ENCODE measurements at regions not wholly inside any gene's neighbourhood (a gene's known extent, or its start where the extent isn't known, plus 50 kb on each side); places are given as distances from the start of the nearest gene placed in this dataset.

DNA sequence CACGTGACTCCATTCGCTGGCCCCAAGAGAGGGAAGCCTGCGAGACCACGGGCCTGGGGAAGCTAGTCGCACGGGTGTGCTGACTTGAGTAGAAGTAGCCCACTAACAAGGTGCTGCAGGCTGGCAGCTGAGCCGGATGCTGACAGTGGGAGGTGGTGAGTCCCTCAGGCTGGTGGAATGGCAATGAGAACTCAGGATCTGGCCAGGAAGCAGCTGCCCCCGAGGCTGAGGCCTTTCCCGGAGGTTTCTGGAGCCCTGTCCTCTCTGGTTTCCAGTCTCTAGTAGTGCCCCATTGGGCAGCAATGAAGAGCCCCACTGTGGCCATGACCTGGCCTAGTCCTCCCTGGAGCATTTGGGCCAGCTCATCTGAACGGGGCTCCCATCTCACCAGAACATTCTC is 366.7 kb upstream of the IRX4 start:
- no peaks in the 10 kb centered on the region for H3K27me3 ChIP-seq (ENCODE audit: insufficient read depth, low read length)
- H3K36me3 ChIP-seq (ENCODE audit: insufficient read depth, low read length) = no peaks in the 10 kb centered on the region
- H3K4me1 ChIP-seq (ENCODE audit: insufficient read depth, low read length) = no peaks in the 10 kb centered on the region
- H3K27ac Mint-ChIP-seq (ENCODE audit: unreplicated experiment) = no peak overlapping the region
- DNase-seq (ENCODE audit: low read depth) (no peak), FAIRE-seq (no peak)
- peaks cover 15% of the 10 kb centered on the region for H3K27me3 Mint-ChIP-seq (ENCODE audit: low read depth, unreplicated experiment)
- H3K36me3 Mint-ChIP-seq (ENCODE audit: low read depth, unreplicated experiment) = no peaks in the 10 kb centered on the region
- H3K4me3 ChIP-seq (ENCODE audit: insufficient read depth, low read depth, low read length) = no peak overlapping the region
- no peak overlapping the region for H2AFZ ChIP-seq (ENCODE audit: low read depth, low read length)
- H3K4me1 Mint-ChIP-seq (ENCODE audit: low read depth, unreplicated experiment) = no peaks in the 10 kb centered on the region
- H3K79me2 ChIP-seq (ENCODE audit: insufficient read depth, low read length) = no peaks in the 10 kb centered on the region
- no peak overlapping the region for H3K4me2 ChIP-seq (ENCODE audit: low read length)
- TF ChIP-seq, protein P1, sequence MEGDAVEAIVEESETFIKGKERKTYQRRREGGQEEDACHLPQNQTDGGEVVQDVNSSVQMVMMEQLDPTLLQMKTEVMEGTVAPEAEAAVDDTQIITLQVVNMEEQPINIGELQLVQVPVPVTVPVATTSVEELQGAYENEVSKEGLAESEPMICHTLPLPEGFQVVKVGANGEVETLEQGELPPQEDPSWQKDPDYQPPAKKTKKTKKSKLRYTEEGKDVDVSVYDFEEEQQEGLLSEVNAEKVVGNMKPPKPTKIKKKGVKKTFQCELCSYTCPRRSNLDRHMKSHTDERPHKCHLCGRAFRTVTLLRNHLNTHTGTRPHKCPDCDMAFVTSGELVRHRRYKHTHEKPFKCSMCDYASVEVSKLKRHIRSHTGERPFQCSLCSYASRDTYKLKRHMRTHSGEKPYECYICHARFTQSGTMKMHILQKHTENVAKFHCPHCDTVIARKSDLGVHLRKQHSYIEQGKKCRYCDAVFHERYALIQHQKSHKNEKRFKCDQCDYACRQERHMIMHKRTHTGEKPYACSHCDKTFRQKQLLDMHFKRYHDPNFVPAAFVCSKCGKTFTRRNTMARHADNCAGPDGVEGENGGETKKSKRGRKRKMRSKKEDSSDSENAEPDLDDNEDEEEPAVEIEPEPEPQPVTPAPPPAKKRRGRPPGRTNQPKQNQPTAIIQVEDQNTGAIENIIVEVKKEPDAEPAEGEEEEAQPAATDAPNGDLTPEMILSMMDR (IDR thresholded peaks at IDR 0.05; ENCODE audit: insufficient read depth, low read depth, low read length) = no peak
- TF ChIP-seq EZH2 (IDR thresholded peaks at IDR 0.05; ENCODE audit: insufficient read depth, low read length) = no peak
- H4K20me1 ChIP-seq (ENCODE audit: insufficient read depth, low read length) = no peaks in the 10 kb centered on the region
- peaks cover 3% of the 10 kb centered on the region for H3K9me3 Mint-ChIP-seq (ENCODE audit: unreplicated experiment)
- H3K27ac ChIP-seq (ENCODE audit: low read depth, low read length) = no peak overlapping the region
- H3K9me3 ChIP-seq (ENCODE audit: insufficient read depth, low read depth, low read length) = peaks cover 16% of the 10 kb centered on the region
- no peak overlapping the region for H3K4me3 Mint-ChIP-seq (ENCODE audit: unreplicated experiment)
- H3K9ac ChIP-seq (ENCODE audit: low read length) = no peak overlapping the region

DNA sequence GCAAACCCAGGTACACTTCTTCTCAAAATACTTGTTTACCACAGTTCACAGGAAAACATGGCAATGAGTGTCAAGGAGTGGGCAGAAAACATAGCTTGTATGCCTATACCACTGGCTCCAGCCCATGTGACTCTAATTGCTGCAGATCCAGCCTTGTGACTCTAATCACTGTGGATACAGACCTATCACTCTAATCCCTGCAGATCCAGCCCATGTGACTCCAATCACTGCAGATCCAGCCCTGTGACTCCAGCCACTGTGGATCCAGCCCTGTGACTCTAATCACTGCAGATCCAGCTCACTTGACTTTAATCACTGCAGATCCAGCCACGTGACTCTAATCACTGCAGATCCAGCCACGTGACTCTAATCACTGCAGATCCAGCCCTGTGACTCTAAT is 366.3 kb upstream of the IRX4 start:
- no peak overlapping the region for H3K4me3 ChIP-seq (ENCODE audit: insufficient read depth, low read depth, low read length)
- H3K36me3 Mint-ChIP-seq (ENCODE audit: low read depth, unreplicated experiment) = no peaks in the 10 kb centered on the region
- no peak overlapping the region for H3K4me3 Mint-ChIP-seq (ENCODE audit: unreplicated experiment)
- H3K4me1 Mint-ChIP-seq (ENCODE audit: low read depth, unreplicated experiment) = no peaks in the 10 kb centered on the region
- FAIRE-seq (no peak), DNase-seq (ENCODE audit: low read depth) (no peak)
- H3K79me2 ChIP-seq (ENCODE audit: insufficient read depth, low read length) = no peaks in the 10 kb centered on the region
- no peak overlapping the region for H3K4me2 ChIP-seq (ENCODE audit: low read length)
- peaks cover 3% of the 10 kb centered on the region for H3K9me3 Mint-ChIP-seq (ENCODE audit: unreplicated experiment)
- H3K27ac ChIP-seq (ENCODE audit: low read depth, low read length) = no peak overlapping the region
- no peak for TF ChIP-seq EZH2 (IDR thresholded peaks at IDR 0.05; ENCODE audit: insufficient read depth, low read length)
- TF ChIP-seq, protein P1 (IDR thresholded peaks at IDR 0.05; ENCODE audit: insufficient read depth, low read depth, low read length) = no peak
- no peaks in the 10 kb centered on the region for H3K27me3 ChIP-seq (ENCODE audit: insufficient read depth, low read length)
- peaks cover 16% of the 10 kb centered on the region for H3K9me3 ChIP-seq (ENCODE audit: insufficient read depth, low read depth, low read length)
- no peak overlapping the region for H3K27ac Mint-ChIP-seq (ENCODE audit: unreplicated experiment)
- no peak overlapping the region for H2AFZ ChIP-seq (ENCODE audit: low read depth, low read length)
- H4K20me1 ChIP-seq (ENCODE audit: insufficient read depth, low read length) = no peaks in the 10 kb centered on the region
- peaks cover 15% of the 10 kb centered on the region for H3K27me3 Mint-ChIP-seq (ENCODE audit: low read depth, unreplicated experiment)
- no peaks in the 10 kb centered on the region for H3K36me3 ChIP-seq (ENCODE audit: insufficient read depth, low read length)
- no peaks in the 10 kb centered on the region for H3K4me1 ChIP-seq (ENCODE audit: insufficient read depth, low read length)
- H3K9ac ChIP-seq (ENCODE audit: low read length) = no peak overlapping the region

DNA sequence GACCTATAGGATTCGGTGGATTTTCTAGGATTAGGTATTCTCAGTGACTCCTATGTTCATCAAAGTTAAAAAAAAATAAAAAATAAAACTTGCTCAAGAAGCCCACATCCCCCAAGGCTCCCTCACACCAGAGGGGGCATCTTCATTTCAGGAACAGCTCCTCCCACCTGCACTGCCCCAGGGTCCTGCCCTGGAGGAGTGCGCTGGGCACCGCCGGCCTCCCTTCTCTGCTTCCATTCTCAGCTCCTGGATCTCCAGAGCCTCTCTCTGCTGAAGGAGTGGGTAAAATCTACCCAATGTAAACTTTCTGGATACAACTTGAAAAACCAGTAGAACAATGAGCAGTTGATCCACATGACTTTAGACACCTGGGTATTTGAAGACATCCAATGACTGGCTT is 359.8 kb upstream of the IRX4 start:
- no peak overlapping the region for H2AFZ ChIP-seq (ENCODE audit: low read depth, low read length)
- no peaks in the 10 kb centered on the region for H3K36me3 ChIP-seq (ENCODE audit: insufficient read depth, low read length)
- no peak for TF ChIP-seq EZH2 (IDR thresholded peaks at IDR 0.05; ENCODE audit: insufficient read depth, low read length)
- TF ChIP-seq, protein P1 (IDR thresholded peaks at IDR 0.05; ENCODE audit: insufficient read depth, low read depth, low read length) = no peak
- DNase-seq (ENCODE audit: low read depth) = no peak
- Mint-ChIP-seq H3K27ac (ENCODE audit: unreplicated experiment) (no peak overlapping the region), H3K36me3 (ENCODE audit: low read depth, unreplicated experiment) (no peaks in the 10 kb centered on the region), H3K4me1 (ENCODE audit: low read depth, unreplicated experiment) (peaks cover 3% of the 10 kb centered on the region), H3K9me3 (ENCODE audit: unreplicated experiment) (peaks cover 3% of the 10 kb centered on the region), H3K27me3 (ENCODE audit: low read depth, unreplicated experiment) (peaks cover 10% of the 10 kb centered on the region), H3K4me3 (ENCODE audit: unreplicated experiment) (no peak overlapping the region)
- H3K9me3 ChIP-seq (ENCODE audit: insufficient read depth, low read depth, low read length) = no peaks in the 10 kb centered on the region
- H3K9ac ChIP-seq (ENCODE audit: low read length) = no peak overlapping the region
- no peak overlapping the region for H3K27ac ChIP-seq (ENCODE audit: low read depth, low read length)
- no peaks in the 10 kb centered on the region for H3K79me2 ChIP-seq (ENCODE audit: insufficient read depth, low read length)
- no peak for FAIRE-seq
- no peaks in the 10 kb centered on the region for H4K20me1 ChIP-seq (ENCODE audit: insufficient read depth, low read length)
- H3K4me2 ChIP-seq (ENCODE audit: low read length) = no peak overlapping the region
- H3K27me3 ChIP-seq (ENCODE audit: insufficient read depth, low read length) = no peaks in the 10 kb centered on the region
- H3K4me3 ChIP-seq (ENCODE audit: insufficient read depth, low read depth, low read length) = no peak overlapping the region
- no peaks in the 10 kb centered on the region for H3K4me1 ChIP-seq (ENCODE audit: insufficient read depth, low read length)

All from astrocyte (in vitro differentiated cells and primary cell).